DOHH2 (cell line): ENCODE measurements at regions not wholly inside any gene's neighbourhood (a gene's known extent, or its start where the extent isn't known, plus 50 kb on each side); places are given as distances from the start of the nearest gene placed in this dataset.

Experiments used
- H3F3A ChIP-seq: fragments of 200-600 bp; sonication (generic), shearing (Covaris generic); 2 replicates; pipeline ENCODE4 v1.6.0; 2016; ENCODE audit warnings: antibody characterized with exemption, mild to moderate bottlenecking; ENCODE audit not compliant: control insufficient read depth, insufficient read depth
- H3K27ac ChIP-seq: fragments of 200-600 bp; sonication (generic); 2 replicates; pipeline ENCODE4 v1.5.1; 2014; ENCODE audit warnings: low read depth, mild to moderate bottlenecking, low read length, moderate library complexity
- H3K27me3 ChIP-seq: fragments of 200-600 bp; sonication (generic); 2 replicates; pipeline ENCODE4 v1.6.1; 2014; ENCODE audit warnings: mild to moderate bottlenecking, low read length, mixed read lengths; ENCODE audit not compliant: control insufficient read depth
- H3K36me3 ChIP-seq: fragments of 200-600 bp; sonication (generic); 2 replicates; pipeline ENCODE4 v1.6.1; 2014; ENCODE audit warnings: mild to moderate bottlenecking, low read length, moderate library complexity, mixed read lengths; ENCODE audit not compliant: control insufficient read depth
- H3K4me1 ChIP-seq: fragments of 200-600 bp; sonication (generic); 2 replicates; pipeline ENCODE4 v1.6.1; 2014; ENCODE audit warnings: mild to moderate bottlenecking, low read length, mixed read lengths; ENCODE audit not compliant: control insufficient read depth
- H3K4me2 ChIP-seq: fragments of 200-600 bp; sonication (generic); 2 replicates; pipeline ENCODE4 v1.6.0; 2014; ENCODE audit warnings: mild to moderate bottlenecking, low read length, moderate library complexity
- H3K4me3 ChIP-seq: fragments of 200-600 bp; sonication (generic); 2 replicates; pipeline ENCODE4 v1.5.1; 2014; ENCODE audit warnings: mild to moderate bottlenecking, low read length, mixed read lengths
- H3K79me2 ChIP-seq: fragments of 200-600 bp; sonication (generic); 2 replicates; pipeline ENCODE4 v1.6.1; 2014; ENCODE audit warnings: mild to moderate bottlenecking, low read length, mixed read lengths; ENCODE audit not compliant: control insufficient read depth
- H3K9me2 ChIP-seq: fragments of 200-600 bp; sonication (generic); replicated peaks from 2 replicates; pipeline ENCODE4 v1.6.1; 2014; ENCODE audit warnings: mild to moderate bottlenecking, low read length, mixed read lengths; ENCODE audit not compliant: control insufficient read depth
- H3K9me3 ChIP-seq: fragments of 200-600 bp; sonication (generic); 2 replicates; pipeline ENCODE4 v1.6.1; 2014; ENCODE audit warnings: antibody characterized with exemption, low read length, mixed read lengths; ENCODE audit not compliant: control insufficient read depth, insufficient read depth
- H4K20me1 ChIP-seq: fragments of 200-600 bp; sonication (generic); 2 replicates; pipeline ENCODE4 v1.6.0; 2014; ENCODE audit warnings: low read depth, mild to moderate bottlenecking, antibody characterized with exemption, low read length, moderate library complexity; ENCODE audit not compliant: control insufficient read depth, insufficient read depth
- EZH2phosphoT487 ChIP-seq: fragments of 200-600 bp; sonication (generic); IDR thresholded peaks from 2 replicates; pipeline ENCODE4 v1.6.1; 2017; ENCODE audit warnings: borderline replicate concordance, mild to moderate bottlenecking, antibody characterized with exemption, low read length, moderate library complexity, mixed read lengths
- TF ChIP-seq, protein P1 (sequence below): fragments of 200-600 bp; sonication (generic); IDR thresholded peaks from one replicate; pipeline ENCODE4 v1.5.1; 2014; ENCODE audit warnings: antibody characterized with exemption, mild to moderate bottlenecking, low read depth, low read length; ENCODE audit not compliant: poor library complexity, severe bottlenecking

DNA sequence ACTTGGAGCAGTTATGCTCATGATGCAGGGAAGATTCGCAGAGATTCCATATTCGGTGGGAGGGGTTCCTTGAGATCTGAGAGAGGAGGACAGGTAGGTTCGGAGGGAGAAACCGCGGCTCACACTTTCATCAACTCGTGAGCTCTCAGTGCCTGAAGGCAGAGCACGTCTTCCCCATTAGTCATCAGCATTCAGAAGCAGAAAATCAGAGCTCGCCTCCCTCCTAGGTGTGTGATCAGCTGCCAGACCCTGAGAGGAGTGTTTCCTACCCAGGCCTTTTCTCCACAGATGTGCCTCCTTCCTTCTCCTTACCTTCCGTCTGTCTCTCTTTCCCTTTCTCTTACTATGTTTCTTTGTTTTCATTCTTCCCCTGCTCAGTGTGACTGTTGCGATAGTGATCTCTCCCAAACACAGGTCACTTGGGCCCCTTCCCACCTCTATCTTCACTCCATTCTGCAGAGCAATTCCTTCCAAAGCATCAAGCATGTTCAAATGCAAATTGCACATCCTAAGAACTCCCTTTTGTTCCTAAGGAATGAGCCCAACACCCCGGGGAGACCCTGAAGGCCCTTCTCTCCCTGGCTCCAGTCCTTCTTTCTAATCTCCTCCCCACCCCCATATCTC lies 389.5 kb downstream of the UQCRFS1 start:
- Histone ChIP-seq H3K27ac (no peak overlapping the region), H3K79me2 (no peaks in the 10 kb centered on the region), H3K36me3 (no peaks in the 10 kb centered on the region), H3F3A (no peaks in the 10 kb centered on the region), H3K4me2 (no peak overlapping the region), H3K27me3 (no peaks in the 10 kb centered on the region), H3K9me3 (no peaks in the 10 kb centered on the region), H3K4me3 (no peak overlapping the region), H4K20me1 (no peaks in the 10 kb centered on the region), H3K9me2 (no peaks in the 10 kb centered on the region), H3K4me1 (no peaks in the 10 kb centered on the region)
- TF ChIP-seq, protein P1, sequence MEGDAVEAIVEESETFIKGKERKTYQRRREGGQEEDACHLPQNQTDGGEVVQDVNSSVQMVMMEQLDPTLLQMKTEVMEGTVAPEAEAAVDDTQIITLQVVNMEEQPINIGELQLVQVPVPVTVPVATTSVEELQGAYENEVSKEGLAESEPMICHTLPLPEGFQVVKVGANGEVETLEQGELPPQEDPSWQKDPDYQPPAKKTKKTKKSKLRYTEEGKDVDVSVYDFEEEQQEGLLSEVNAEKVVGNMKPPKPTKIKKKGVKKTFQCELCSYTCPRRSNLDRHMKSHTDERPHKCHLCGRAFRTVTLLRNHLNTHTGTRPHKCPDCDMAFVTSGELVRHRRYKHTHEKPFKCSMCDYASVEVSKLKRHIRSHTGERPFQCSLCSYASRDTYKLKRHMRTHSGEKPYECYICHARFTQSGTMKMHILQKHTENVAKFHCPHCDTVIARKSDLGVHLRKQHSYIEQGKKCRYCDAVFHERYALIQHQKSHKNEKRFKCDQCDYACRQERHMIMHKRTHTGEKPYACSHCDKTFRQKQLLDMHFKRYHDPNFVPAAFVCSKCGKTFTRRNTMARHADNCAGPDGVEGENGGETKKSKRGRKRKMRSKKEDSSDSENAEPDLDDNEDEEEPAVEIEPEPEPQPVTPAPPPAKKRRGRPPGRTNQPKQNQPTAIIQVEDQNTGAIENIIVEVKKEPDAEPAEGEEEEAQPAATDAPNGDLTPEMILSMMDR: no peak
- TF ChIP-seq EZH2phosphoT487: no peak

DNA sequence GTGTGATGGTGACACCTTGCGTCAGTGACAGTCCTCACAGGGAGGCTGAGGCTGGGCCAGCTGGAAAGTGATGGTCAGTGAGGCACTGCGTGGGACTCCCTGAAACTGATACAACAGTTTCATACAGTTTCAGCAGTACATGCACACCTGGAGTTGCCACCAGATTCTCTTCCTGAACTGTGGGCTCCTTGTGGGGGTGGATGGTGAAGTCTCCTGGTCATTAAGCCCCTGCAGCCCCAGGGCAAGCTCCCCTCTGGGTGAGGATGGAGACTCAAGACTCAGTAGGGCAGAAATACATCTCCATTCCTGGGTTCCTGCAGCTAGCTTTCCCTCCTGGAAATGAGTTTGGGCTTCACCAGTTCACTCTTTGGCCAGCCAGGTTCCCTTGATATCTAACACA lies 392.7 kb downstream of the UQCRFS1 start:
- no peak overlapping the region for H3K4me2 ChIP-seq
- H3F3A ChIP-seq: no peaks in the 10 kb centered on the region
- no peaks in the 10 kb centered on the region for H3K36me3 ChIP-seq
- no peak overlapping the region for H3K4me3 ChIP-seq
- H4K20me1 ChIP-seq: no peaks in the 10 kb centered on the region
- H3K9me2 ChIP-seq: no peaks in the 10 kb centered on the region
- H3K4me1 ChIP-seq: no peaks in the 10 kb centered on the region
- no peaks in the 10 kb centered on the region for H3K79me2 ChIP-seq
- no peak overlapping the region for H3K27ac ChIP-seq
- H3K27me3 ChIP-seq: no peaks in the 10 kb centered on the region
- H3K9me3 ChIP-seq: no peaks in the 10 kb centered on the region
- TF ChIP-seq, protein P1: no peak
- no peak for TF ChIP-seq EZH2phosphoT487

GRCh38 chr19:28815257-28815656 lies 397.7 kb downstream of the UQCRFS1 start:
- H3F3A ChIP-seq: no peaks in the 10 kb centered on the region
- no peak overlapping the region for H3K4me3 ChIP-seq
- H3K4me1 ChIP-seq: no peaks in the 10 kb centered on the region
- H3K4me2 ChIP-seq: no peak overlapping the region
- H3K36me3 ChIP-seq: no peaks in the 10 kb centered on the region
- no peaks in the 10 kb centered on the region for H3K9me3 ChIP-seq
- H3K79me2 ChIP-seq: no peaks in the 10 kb centered on the region
- TF ChIP-seq, protein P1: no peak
- TF ChIP-seq EZH2phosphoT487: no peak
- no peak overlapping the region for H3K27ac ChIP-seq
- no peaks in the 10 kb centered on the region for H4K20me1 ChIP-seq
- H3K9me2 ChIP-seq: no peaks in the 10 kb centered on the region
- no peaks in the 10 kb centered on the region for H3K27me3 ChIP-seq
